ENCODE measurements at regions not wholly inside any gene's neighbourhood (a gene's known extent, or its start where the extent isn't known, plus 50 kb on each side); places are given as distances from the start of the nearest gene placed in this dataset.

DNA sequence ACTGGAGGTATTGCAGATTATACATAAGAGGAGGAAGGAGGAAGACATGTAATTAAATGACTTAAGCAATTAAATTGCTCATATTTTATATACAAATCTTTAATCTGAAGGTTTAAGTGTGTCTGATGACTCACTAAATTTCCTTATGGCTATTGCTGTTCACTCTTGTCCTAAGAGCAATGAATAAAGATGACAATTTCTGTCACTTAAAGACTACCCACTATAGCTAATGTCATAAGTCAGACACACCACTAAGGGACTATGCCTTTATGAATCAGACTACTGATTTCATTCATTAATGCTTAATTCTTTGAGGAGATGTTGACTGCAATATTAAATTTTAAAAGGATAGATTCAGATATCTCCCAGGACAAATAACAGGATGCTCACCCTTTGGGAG is 1514.7 kb downstream of the PCDH18 start:
- TF ChIP-seq, protein P1, sequence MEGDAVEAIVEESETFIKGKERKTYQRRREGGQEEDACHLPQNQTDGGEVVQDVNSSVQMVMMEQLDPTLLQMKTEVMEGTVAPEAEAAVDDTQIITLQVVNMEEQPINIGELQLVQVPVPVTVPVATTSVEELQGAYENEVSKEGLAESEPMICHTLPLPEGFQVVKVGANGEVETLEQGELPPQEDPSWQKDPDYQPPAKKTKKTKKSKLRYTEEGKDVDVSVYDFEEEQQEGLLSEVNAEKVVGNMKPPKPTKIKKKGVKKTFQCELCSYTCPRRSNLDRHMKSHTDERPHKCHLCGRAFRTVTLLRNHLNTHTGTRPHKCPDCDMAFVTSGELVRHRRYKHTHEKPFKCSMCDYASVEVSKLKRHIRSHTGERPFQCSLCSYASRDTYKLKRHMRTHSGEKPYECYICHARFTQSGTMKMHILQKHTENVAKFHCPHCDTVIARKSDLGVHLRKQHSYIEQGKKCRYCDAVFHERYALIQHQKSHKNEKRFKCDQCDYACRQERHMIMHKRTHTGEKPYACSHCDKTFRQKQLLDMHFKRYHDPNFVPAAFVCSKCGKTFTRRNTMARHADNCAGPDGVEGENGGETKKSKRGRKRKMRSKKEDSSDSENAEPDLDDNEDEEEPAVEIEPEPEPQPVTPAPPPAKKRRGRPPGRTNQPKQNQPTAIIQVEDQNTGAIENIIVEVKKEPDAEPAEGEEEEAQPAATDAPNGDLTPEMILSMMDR (IDR thresholded peaks at IDR 0.05) = no peak
- no peak for TF ChIP-seq POLR2AphosphoS5 (IDR thresholded peaks at IDR 0.05)
